Glomerular endothelial cell (primary cell): ENCODE measurements at regions not wholly inside any gene's neighbourhood (a gene's known extent, or its start where the extent isn't known, plus 50 kb on each side); places are given as distances from the start of the nearest gene placed in this dataset.

Source experiments
- DNase-seq: peaks from one replicate; pipeline ENCODE4 v3.0.0-alpha.2; 2011; ENCODE audit warnings: low read depth, low spot score; ENCODE audit errors: extremely low read depth

DNA sequence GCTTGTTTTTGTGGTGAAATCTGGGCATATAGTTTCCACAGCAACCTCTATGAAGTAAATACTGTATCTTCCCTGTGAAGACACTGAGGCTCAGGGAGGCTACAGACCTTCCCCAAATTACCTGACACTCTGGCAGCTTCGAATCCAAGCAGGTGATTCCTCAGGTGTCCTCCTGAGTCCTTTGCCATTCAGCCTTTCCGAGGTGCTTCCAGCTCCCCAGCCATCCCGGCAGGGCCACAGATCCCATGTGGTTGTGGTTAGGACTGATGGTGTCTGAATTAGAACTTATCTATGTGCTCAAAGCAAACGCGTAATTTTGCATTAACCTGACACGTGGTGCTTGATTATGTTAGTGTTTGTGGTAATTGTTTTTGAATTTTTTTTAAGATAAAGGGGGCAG, 785.6 kb downstream of the BRD1 start:
- no peak for DNase-seq

- no peak for DNase-seq
These were observed 786.8 kb downstream of the BRD1 start for GRCh38 chr22:49040754-49041467.

- no peak for DNase-seq
These were observed 787.6 kb downstream of the BRD1 start for GRCh38 chr22:49040111-49040510.

GRCh38 chr22:49039625-49040024, 788.0 kb downstream of the BRD1 start:
- DNase-seq: no peak

DNA sequence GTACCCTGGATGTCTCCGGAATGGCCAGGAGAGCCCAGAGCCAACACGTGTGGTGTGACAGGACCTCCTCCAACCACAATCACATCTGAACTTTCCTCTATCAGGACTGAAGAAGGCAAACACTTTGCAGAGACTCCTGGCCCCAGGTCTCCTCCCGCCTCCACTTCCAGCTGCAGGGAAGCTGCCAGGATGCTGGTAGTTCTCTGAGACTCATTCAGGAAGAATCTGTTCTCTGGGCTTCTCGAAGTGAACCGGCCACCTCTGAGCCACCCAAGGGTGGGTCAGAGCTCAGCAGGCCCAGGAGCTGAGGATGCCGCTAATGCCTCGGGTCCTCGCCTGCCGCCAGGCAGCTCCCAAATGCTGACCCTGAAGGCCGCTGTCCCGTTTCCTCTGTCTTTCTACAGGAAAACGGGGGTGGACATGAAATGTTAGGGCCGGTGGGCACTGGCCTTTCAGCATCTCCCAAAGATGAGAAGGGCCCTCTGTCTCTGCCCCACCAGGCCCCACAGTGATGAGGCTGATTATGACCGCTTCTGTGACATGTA, 789.9 kb downstream of the BRD1 start:
- no peak for DNase-seq

- DNase-seq: no peak
These were observed 791.2 kb downstream of the BRD1 start for GRCh38 chr22:49036513-49036912.

GRCh38 chr22:49035818-49036457, 791.7 kb downstream of the BRD1 start:
- DNase-seq: no peak

DNA sequence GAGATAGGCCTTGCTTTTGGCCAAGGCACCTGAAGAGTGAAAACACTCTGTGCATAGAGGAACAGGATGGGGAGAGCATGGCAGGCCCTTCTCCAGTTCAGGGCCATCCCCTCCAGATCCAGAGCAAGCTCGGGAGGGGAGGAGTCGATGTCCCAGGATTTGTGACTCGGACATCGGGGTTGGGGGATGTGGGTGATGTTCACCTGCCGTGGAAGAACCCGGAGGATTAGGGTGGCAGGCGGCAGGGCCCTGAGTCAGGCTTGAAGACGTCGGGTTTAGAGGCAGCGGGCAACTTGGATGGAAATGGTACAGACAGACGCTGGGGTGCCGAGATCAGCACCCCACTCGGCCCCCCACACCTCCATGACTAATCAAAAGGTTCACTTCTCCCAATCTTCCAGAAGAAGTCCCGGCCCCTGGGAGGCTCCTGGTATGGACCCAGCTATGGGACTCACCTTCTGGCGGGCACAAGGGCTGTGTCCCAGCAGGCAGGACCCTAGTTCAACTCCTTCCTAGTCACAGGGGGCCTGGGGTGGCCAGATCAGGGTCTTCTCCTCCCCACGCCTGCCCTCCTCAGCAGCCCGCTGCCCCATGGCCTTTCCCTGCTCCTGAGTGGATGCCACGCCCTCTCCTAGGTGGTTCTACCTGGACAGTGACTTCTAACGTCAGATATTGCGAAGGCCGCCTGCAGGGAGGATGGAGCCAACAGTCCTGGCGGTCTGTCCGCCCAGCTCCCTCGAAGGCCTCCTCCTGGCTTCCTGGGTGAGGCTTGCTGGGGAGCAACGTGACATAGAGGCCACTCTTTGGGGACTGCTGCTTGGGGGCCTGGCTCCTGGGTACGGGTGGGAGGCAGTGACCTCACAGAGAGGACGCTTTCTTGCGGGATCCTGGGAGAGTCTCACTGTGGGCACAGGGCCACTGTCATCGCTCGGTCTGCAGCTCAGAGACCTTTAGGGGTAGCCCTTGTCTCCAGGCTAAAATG, 792.5 kb downstream of the BRD1 start:
- no peak for DNase-seq

- DNase-seq: no peak
These were observed 794.1 kb downstream of the BRD1 start for GRCh38 chr22:49033616-49034015.

GRCh38 chr22:49032821-49033220, 794.9 kb downstream of the BRD1 start:
- DNase-seq: no peak

DNA sequence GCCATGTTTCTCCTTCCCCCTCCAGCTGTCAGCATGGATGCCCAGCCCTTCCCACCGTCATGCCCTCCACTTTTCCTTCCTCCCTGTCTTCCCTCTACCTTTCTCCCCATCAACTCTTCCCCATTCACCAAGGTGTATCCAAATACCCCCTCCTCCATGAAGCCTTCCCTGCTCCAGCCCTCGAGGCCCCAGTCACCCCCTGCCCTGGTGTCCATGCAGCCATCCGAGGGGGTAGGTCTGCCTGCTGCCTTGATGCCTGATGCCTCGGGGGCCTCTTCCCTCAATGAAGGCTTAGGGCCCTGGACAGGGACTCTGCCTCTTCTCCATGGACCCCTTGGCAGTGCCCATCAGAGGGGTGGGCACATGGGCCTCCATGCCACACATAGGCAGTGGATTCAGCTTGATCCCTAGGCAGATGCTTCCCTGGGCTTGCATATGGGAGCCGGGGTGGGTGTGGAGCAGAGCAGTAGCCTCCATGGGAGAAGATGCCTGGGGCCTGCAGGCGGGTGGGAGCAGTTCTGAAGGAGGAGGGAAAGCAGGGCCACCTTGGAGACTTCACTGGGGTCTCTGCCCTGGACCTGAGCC, 795.8 kb downstream of the BRD1 start:
- DNase-seq: no peak

DNA sequence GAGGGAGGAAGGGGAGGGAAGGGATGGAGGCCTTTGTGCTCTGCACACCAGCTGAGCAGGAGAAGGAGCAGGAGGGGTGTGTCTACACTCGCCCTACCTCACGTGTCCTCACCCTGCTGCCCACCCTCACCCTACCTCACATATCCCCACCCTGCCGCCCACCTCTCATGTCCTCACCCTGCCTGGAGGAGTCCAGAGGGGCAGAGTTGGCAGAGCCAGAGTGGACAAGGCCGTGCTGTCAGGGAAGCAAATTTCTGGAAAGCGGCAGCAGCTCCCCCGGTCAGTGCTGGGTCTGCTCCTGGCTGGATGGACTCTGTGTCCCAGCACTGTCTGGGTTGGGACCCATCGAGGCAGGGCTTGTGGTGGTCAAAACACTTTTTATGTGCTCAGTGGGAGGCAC, 799.6 kb downstream of the BRD1 start:
- no peak for DNase-seq

DNA sequence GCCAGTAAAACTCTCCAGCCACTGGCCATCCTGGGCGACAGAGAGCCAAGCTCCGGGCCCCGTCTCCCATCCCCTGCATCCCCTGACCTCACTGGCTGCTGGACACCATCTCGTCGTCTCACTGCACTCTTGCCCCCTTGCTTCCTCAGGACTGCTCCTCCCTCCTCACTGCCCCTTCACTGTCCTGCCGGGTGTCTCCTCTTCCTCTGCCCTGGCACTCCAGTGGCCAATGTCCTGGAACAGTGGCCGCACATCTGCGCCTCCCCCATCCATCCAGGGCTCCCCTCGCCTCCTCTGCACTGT, 800.4 kb downstream of the BRD1 start:
- no peak for DNase-seq

- no peak for DNase-seq
These were observed 800.9 kb downstream of the BRD1 start for GRCh38 chr22:49026494-49027367.

- no peak for DNase-seq
These were observed 801.7 kb downstream of the BRD1 start for GRCh38 chr22:49025791-49026493.

DNA sequence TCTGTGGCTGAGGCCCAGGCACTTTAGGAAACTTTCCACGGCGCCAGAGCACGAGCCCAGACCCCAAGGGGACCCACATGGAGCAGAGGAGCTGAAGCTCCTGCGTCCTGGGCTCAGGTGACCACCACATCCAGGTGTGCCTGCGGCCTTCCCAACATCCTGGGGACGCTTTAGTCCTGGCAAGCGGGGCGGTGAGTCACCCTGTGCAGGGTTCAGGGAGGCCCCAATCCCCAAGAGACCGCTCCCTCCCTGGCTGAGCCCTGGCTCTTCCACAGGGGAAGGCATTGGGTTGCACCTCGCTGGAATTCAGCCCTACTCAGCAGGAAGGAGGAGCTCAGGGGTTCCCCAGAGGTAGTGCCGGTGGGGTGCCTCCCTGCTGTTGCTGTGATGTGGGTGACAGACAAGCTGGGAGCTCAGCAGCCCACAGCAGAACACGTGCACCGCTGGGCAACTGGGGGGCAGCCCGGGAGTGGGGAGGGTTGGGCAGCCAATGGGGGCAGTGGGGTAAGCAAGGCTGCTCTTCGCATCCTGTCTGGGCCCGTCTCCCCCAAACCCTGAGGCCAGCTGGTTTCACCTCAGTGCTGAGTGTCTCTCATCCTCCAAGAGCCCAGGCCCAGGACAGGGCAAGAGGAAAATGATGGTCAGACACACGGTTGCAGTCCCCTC, 802.8 kb downstream of the BRD1 start:
- DNase-seq: no peak

DNA sequence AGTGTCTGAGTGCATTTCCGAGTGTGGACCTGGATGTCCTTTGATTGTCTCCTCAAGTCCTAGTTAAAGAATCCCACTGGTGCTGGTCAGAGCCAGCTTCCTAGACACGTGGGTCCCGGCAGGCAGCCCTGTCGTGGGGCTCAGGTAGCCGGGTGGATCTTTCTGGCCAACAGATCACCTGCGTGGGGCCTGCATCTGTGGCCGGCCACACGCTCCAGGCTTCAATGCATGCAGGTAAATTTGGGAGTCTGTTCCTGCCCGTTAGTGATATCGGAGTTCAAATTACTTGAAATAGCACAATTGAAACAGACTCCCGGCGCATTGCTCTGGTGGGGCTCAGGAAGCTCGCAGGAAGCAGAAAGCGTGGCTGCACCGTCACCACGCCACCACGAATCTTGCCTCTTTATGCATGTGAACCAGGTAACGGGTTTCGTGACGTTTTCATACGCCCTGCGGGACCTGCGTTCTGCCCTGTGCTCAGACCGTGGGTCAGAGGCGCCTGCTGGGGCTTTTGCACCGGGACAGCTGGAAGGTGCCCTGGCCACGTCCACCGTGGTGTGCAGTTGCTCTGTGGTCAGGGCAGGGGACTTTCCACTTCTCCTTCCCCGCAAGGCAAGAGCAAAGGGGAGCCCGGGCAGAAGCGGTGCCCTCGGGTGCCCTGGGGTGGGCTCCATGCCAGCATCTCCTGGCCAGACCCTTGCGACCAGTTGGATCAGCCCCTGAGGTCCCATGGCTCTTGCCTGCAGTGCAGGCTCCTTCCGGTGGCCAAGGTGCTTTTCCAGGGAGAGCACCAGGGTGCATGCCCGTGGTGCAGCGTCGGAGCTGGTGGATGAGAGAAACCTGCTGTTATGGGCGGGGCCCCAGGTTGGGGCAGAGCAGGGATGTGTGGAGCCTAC, 803.5 kb downstream of the BRD1 start:
- no peak for DNase-seq
